H54 (cell line): ENCODE measurements at regions not wholly inside any gene's neighbourhood (a gene's known extent, or its start where the extent isn't known, plus 50 kb on each side); places are given as distances from the start of the nearest gene placed in this dataset.

ENCODE experiments used
- DNase-seq: peaks from one replicate; pipeline ENCODE4 v3.0.0; 2011; ENCODE audit warnings: low spot score, mixed read lengths; ENCODE audit not compliant: insufficient read length
- FAIRE-seq: peaks from 3 replicates; lab custom pipeline; 2011; peaks lifted over from hg19 to GRCh38; lab: Jason Lieb, UNC
- POLR2A ChIP-seq: IDR thresholded peaks from 2 replicates; pipeline ENCODE4 v1.6.1; 2011; ENCODE audit warnings: low read depth, mild to moderate bottlenecking, low read length

DNA sequence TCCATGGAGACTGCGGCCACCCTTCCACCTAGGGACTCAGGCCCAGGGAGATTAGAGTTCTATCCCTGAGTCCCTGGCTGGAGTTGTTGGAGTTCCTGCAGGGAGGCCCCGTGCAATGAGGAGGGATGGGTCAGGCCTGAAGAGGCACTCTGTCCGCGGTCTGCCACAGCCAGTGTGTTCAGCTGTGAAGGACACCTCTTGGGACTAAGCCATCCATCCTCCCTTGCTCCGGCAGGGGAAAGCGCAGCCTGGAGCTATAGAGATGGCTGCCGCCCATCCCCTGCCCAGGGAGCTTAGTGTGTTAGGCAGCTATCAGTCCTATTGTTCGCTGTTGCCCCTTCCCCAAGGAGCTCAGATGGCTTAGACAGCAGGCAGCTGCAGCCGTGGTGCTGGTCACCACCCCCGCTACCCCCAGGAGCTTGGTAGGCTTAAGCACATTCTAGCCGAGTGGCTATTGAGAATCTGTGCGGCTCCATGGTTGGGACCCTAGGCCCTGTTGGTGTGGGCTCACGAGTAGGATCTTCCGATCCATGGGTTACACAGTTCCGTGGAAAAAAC, 141.3 kb downstream of the CYB561 start:
- DNase-seq (no peak), FAIRE-seq (no peak)
- no peak for TF ChIP-seq POLR2A

DNA sequence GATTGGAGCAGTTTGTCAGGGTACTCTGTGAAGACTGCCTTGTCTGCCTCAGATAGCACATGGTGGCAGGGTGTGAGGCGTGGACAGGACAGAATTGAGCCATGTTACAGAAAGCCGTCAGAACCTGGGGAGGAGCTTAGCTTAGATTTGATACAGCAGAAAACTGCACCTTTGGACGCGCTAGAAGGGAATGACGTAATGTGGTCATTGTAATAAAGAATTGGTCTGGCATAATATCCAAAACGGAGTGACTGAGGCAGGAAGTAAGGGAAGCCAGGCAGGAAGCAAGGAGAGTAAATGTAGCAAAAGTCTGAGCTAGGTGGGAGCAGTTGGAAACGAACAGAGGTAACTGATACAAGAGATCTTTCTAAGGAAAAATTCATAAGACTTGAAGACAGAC, 140.2 kb downstream of the CYB561 start:
- FAIRE-seq (no peak), DNase-seq (no peak)
- TF ChIP-seq POLR2A = no peak

DNA sequence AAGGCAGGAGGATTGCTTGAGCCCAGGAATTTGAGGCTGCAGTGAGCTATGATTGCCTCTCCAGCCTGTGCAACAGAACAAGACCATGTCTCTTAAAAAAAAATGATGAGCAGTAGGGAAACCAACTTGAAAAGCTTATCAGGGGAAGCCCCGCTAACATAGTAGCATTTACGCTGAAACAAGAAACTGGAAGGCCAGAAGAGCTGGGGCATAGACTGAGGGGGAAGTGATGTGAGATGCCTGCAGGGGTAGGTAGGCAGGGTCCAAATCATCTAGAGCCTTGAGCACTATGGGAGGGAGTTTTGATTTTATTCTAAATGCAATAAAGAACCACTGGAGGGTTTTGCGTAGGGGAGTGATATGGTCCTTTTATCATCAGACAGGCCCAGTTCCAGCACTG, 139.3 kb downstream of the CYB561 start:
- no peak for TF ChIP-seq POLR2A
- DNase-seq (no peak), FAIRE-seq (no peak)

DNA sequence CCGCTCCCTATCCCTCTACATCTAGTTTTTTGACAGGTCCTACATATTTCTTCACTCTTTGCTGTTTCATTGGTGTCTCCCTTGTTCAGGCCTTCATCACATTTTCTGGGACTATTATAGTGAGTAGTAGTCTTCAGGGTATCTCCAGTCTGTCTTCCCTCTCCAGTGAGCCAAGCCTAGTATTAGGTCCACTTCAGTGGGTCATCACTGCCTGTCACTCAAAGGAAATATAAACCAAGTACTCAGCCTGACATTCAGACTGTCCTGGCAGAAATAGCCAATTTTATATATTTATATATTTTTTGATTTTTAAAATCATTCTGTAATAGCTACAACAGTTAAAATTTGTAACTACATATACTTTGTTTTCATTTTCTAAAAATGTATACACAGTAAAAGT, 137.8 kb downstream of the CYB561 start:
- FAIRE-seq (no peak), DNase-seq (no peak)
- no peak for TF ChIP-seq POLR2A

DNA sequence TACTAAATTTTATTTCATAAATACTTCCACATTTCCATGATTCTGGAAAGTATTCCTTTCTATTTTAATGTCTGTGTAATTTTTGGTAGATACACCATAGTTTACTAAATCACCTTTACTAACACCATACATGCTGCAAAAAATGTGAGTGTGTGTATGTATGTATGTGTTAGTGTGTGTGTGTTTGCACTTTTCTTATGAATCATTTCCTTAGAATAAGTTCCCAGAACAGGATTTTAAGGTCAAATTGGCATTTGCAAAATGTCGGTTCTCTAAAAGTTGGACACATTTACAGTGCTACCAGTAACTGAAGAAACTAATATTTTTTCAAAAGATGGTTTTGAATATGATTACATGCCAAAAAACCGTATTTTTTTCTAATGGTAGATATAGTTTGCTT, 137.1 kb downstream of the CYB561 start:
- FAIRE-seq (peak; percentile 62), DNase-seq (no peak)
- no peak for TF ChIP-seq POLR2A

DNA sequence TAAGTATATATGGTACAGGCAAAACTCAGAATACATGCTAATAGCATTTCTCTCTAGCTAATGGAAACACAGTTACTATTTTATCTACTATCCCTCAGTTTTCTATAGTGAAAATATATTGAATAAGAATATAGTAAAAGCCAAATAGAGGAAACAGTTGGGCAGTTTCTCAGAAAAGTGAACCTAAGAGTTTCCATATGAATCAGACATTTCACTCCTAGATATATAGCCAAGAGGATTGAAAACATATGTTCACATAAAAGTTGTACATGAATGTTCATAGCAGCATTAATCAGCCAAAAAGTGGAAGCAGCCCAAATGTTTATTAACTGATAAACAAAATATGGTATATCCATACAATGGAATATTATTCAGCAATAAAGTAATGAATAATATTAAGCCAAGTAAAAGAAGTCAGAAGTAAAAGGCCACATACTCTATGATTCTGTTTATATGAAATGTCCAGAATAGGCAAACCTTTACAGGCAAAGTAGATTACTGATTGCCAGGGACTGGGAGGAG, 134.6 kb downstream of the CYB561 start:
- no peak for TF ChIP-seq POLR2A
- DNase-seq (no peak), FAIRE-seq (peak; percentile 38)

DNA sequence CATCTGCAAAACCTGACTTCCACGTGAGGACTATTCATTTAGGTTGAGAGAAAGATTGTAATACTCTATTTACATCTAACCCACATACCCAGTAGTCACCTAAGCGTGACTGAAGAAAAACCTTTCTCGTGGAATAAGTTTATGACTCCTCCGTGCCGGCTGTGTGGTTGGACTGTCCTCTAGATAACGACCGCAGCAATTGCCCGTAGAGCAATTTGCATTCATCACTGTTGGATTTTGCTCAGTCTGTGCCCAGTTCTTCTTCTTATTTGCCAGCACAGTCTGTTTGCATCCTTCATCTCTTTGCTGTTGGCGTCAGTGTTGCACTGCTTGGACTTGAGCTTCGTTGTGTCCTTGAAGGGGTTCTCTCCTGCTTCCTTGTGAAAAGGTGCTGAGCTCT, 131.3 kb downstream of the CYB561 start:
- peak; percentile 53 for FAIRE-seq
- no peak for TF ChIP-seq POLR2A
- no peak for DNase-seq

DNA sequence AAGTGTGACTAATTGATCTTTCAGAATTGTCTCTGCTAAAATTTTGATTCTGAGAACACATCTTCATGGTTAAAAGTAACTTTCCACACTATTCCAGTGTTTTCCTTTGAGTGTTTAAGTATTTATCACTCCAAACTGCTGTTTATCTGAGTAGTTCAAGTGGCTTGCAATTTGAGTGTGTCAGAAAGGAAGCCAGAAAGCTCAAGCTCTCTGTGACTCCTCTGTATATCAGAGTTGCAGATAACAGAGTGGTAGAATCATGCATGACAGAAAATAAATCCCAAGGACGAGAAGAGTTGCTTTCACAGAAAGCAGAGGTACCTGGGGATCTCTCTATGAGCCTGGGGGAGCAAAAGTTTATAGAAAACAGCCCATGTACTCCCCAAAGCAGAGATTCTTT, 130.0 kb downstream of the CYB561 start:
- peak; percentile 78 for FAIRE-seq
- DNase-seq = no peak
- no peak for TF ChIP-seq POLR2A

DNA sequence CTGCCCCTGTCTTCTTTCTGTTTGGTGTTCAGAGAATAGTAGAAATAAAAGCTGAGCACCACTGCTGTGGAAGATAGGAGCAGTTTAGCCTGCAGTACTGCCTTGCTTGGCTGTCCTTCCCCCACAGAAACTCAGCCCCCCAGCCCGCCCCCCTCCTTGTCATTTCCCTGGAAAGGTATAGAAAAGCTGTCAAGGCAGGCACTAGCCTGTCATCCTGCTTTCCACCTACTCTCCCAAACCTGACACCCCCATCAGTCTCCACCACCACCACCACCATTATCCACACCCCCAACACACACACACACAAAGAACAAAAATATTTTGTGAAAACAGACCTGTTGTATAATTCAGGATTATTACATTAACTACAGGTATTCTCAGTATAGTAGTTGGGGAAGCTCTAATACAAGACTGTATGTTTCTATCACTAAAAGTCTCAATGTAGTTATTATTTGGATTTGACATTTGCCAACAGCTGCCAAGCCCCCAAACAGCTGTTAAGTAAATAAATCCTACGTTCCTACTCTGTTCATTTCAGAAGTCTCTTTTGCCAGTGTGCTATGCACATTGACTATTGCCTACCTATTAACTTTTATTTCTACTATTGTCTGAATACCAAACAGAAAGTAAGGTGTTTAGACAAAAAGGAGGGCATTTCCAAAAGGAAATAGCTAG, 128.8 kb downstream of the CYB561 start:
- no peak for DNase-seq
- no peak for FAIRE-seq

DNA sequence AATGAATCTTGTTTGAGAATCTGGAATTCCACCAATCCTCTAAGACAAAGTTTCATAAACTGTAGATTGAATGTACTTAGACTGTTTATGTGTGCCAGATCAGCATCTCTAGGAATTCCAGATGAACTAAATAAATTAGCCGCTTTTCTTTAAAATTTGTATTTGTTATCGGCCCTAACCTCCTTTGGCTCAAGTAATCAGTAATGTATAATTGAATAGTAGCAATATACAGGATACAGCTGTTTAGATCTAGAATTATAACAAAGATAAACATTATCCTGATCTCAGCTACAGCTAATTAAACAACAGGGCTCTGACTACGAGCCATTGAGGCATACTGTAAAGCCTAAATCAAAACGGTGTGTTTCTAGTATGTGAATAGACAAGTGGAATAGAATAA, 120.3 kb downstream of the CYB561 start:
- FAIRE-seq (peak; percentile 41), DNase-seq (no peak)
- no peak for TF ChIP-seq POLR2A

More for the DNA sequence above, 128.8 kb downstream of the CYB561 start:
- no peak for TF ChIP-seq POLR2A

DNA sequence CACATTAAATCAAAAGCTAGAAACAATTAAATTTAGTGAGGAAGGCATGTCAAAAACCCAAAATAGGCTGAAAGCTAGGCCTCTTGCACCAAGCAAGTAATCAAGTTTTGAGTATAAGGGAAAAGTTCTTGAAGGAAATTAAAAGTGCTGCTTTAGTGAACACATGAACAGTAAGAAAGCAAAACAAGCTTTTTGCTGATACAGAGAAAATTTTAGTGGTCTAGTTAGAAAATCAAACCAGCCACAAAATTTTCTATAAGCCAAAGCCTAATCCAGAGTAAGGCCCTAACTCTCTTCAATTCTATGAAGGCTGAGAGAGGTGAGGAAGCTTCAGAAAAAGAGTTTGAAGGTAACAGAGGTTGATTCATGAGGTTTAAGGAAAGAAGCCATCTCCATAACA, 116.2 kb downstream of the CYB561 start:
- no peak for TF ChIP-seq POLR2A
- FAIRE-seq = peak; percentile 45
- no peak for DNase-seq

DNA sequence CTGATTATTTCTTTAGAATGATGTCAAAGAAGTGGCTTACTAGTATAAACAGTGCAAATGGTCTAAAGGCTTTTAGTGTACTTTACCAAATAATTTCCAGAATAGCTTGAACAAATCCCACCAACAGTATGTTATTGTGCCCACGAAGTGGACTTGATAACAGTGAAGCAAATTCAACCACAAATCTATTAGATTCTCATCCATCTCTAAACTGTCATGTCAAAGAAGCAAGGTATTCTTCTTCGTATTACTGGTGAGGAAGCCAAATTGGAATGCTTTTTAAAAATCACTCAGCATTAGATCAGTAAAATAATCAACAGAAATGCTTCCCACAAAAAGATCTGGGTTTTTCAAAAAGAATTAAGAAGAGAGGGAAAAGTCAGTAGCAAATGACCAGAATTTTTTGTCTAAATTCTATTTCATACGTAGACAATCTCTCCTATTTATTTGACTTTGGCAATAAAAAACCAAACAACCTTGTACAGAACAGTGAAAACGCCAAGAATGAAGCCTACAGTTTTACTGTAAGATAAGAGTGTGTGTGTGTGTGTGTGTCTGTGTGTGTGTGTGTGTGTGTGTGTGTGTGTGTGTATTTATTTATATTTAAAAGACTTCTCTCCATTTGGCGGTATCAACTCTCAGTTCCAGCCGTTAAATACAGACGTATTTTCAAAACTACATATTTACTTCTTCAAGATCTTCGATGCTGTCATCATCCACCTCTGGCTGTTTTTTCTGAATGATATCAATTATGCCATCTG, 114.6 kb downstream of the CYB561 start:
- DNase-seq (no peak), FAIRE-seq (peak; percentile 38)
- no peak for TF ChIP-seq POLR2A

DNA sequence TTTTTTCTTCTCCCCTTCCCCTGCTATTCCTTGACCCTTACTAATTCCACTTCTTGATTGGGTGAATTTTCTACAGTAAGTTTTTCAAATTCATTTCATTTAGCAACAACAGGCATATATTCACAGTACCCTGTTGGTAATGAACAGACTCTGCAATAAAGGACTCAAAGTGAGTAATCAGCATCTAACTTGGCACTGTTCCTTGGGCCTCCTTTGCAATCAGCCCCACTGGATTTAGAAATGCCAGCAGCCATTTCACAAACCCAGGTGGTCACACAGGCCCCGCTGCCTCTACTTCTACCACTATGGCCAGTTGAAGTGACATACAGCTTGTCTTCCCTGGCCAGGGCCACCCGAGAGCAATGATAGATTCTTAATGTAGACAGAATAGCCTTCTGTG, 113.8 kb downstream of the CYB561 start:
- DNase-seq = no peak
- TF ChIP-seq POLR2A = no peak
- FAIRE-seq = peak; percentile 67

DNA sequence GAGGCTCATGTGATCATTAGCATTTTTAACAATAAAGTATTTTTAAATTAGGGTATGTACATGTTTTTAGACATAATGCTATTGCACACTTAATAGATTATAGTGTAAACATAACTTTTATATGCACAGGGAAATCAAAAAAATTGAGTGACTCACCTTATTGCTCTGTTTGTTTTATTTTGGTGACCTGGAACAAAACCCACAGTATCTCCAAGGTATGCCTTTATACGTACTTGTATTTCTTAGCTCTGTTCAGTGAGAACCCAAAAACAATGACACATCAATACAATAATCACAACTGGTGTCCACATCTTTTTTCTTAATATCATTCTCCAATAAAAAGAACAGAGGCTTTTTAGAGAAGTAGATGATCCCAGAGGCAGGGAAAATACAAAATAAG, 112.2 kb downstream of the CYB561 start:
- DNase-seq (no peak), FAIRE-seq (peak; percentile 23)
- no peak for TF ChIP-seq POLR2A
